ENCODE measurements at regions not wholly inside any gene's neighbourhood (a gene's known extent, or its start where the extent isn't known, plus 50 kb on each side); places are given as distances from the start of the nearest gene placed in this dataset.

DNA sequence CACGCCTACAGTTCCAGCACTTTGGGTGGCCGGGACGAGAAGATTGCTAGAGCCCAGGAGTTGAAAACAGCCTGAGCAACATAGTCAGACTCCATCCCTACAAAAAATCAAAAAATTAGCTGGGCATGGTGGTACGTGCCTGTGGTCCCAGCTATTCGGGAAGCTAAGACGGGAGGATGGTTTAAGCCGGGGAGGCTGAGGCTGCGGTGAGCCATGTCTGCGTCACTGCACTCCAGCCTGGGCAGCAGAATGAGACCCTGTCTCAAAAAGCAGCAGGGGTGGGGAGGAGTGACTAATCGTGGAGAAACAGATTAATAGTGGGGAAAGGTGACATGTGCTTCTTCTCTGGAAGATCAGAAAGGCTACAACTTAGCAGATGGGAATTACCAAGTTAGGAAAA, 58.1 kb upstream of the GPC1 start:
- H3K4me1 ChIP-seq (ENCODE audit: control insufficient read depth in 1 of 2, insufficient read depth in 2 of 2, low read length in 2 of 2): no peaks in the 10 kb centered on the region
- no peaks in the 10 kb centered on the region for H3K36me3 Mint-ChIP-seq
- no peaks in the 10 kb centered on the region for H3K36me3 ChIP-seq (replicated peaks in 1 of 2; ENCODE audit: control insufficient read depth in 1 of 2, insufficient read depth in 2 of 2, low read length in 2 of 2)
- H3K9me3 Mint-ChIP-seq: peaks cover 0 to 5% (median 0%) of the 10 kb centered on the region in 7 donors
- no peak overlapping the region for H3K4me3 ChIP-seq (replicated peaks in 1 of 3; ENCODE audit: low read depth in 2 of 3, low read length in 3 of 3)
- H3K9ac ChIP-seq (ENCODE audit: insufficient read depth, low read length, poor library complexity, severe bottlenecking): no peak overlapping the region
- no peak overlapping the region for H3K4me3 Mint-ChIP-seq
- peaks cover 0 to 6% (median 3%) of the 10 kb centered on the region in 3 donors for H3K27me3 Mint-ChIP-seq (ENCODE audit: low read depth in 3 of 3)
- no peak overlapping the region for H3K27ac Mint-ChIP-seq
- no peaks in the 10 kb centered on the region for H3K79me2 ChIP-seq (ENCODE audit: insufficient read depth, low read length)
- H3K27ac ChIP-seq (ENCODE audit: low read depth in 1 of 2, low read length in 2 of 2): no peak overlapping the region
- no peak for TF ChIP-seq CTCF (IDR thresholded peaks at IDR 0.05)
- no peak overlapping the region for H3K4me2 ChIP-seq (replicated peaks; ENCODE audit: extremely low read depth, low read length, poor library complexity, severe bottlenecking)
- no peaks in the 10 kb centered on the region for H3K27me3 ChIP-seq (ENCODE audit: control insufficient read depth in 2 of 2, insufficient read depth in 2 of 2, low read length in 2 of 2)
- H2AFZ ChIP-seq (ENCODE audit: insufficient read depth, low read depth, low read length, poor library complexity, severe bottlenecking): no peak overlapping the region
- 98% methylated on average over 5 of the region's 10 CpGs for WGBS (ENCODE audit: insufficient coverage)
- no peak for DNase-seq
- H3K4me1 Mint-ChIP-seq: no peaks in the 10 kb centered on the region
- no peaks in the 10 kb centered on the region for H3K9me3 ChIP-seq (replicated peaks in 1 of 2; ENCODE audit: control insufficient read depth in 1 of 2, insufficient read depth in 1 of 2, low read length in 2 of 2)
- intact Hi-C loops (cut with micrococcal nuclease): no loop called here
- no peaks in the 10 kb centered on the region for H4K20me1 ChIP-seq (ENCODE audit: insufficient read depth, low read length)

DNA sequence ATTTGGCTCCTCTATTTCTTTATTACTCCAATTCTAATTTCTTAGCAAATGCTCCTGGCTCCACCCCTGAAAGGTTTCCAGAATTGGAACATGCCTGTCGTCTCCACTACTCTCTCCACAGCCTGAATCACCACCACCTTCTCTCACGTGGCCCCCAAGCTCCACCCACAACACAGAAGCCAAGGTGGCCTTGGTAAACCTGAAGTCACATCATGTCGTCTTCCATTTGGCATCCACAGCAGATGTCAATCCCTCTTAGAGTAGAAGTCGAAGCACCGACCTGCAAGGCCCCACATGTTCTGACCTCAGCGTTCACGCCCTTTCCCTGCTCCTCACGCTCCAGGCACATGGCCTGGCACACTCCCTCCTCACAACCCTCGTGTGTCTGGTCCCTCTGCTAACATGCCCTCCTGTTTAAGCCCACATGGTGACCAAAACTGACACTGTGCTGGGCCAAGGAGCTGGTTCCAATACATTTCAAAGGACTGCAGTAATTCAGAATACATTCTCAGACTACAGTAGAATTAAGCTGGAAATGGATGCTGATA, 56.3 kb upstream of the GPC1 start:
- Histone ChIP-seq H2AFZ (ENCODE audit: insufficient read depth, low read depth, low read length, poor library complexity, severe bottlenecking) (no peak overlapping the region), H3K79me2 (ENCODE audit: insufficient read depth, low read length) (no peaks in the 10 kb centered on the region), H3K27ac (ENCODE audit: low read depth in 1 of 2, low read length in 2 of 2) (no peak overlapping the region), H3K4me2 (replicated peaks; ENCODE audit: extremely low read depth, low read length, poor library complexity, severe bottlenecking) (no peak overlapping the region), H3K27me3 (ENCODE audit: control insufficient read depth in 2 of 2, insufficient read depth in 2 of 2, low read length in 2 of 2) (no peaks in the 10 kb centered on the region), H4K20me1 (ENCODE audit: insufficient read depth, low read length) (no peaks in the 10 kb centered on the region), H3K4me3 (replicated peaks in 1 of 3; ENCODE audit: low read depth in 2 of 3, low read length in 3 of 3) (no peak overlapping the region), H3K9ac (ENCODE audit: insufficient read depth, low read length, poor library complexity, severe bottlenecking) (no peak overlapping the region), H3K9me3 (replicated peaks in 1 of 2; ENCODE audit: control insufficient read depth in 1 of 2, insufficient read depth in 1 of 2, low read length in 2 of 2) (no peaks in the 10 kb centered on the region), H3K4me1 (ENCODE audit: control insufficient read depth in 1 of 2, insufficient read depth in 2 of 2, low read length in 2 of 2) (no peaks in the 10 kb centered on the region), H3K36me3 (replicated peaks in 1 of 2; ENCODE audit: control insufficient read depth in 1 of 2, insufficient read depth in 2 of 2, low read length in 2 of 2) (no peaks in the 10 kb centered on the region)
- peaks cover 0 to 5% (median 0%) of the 10 kb centered on the region in 7 donors for H3K9me3 Mint-ChIP-seq
- 77% methylated on average over 9 of the region's 9 CpGs for WGBS (ENCODE audit: insufficient coverage)
- no peak for TF ChIP-seq CTCF (IDR thresholded peaks at IDR 0.05)
- H3K4me1 Mint-ChIP-seq: no peaks in the 10 kb centered on the region
- H3K36me3 Mint-ChIP-seq: no peaks in the 10 kb centered on the region
- no peak overlapping the region for H3K4me3 Mint-ChIP-seq
- peaks cover 0 to 5% (median 3%) of the 10 kb centered on the region in 3 donors for H3K27me3 Mint-ChIP-seq (ENCODE audit: low read depth in 3 of 3)
- intact Hi-C loops (cut with micrococcal nuclease): no loop called here
- DNase-seq: no peak
- no peak overlapping the region for H3K27ac Mint-ChIP-seq

All from CD14-positive monocyte (primary cell).